CD4-positive, alpha-beta T cell (primary cell): ENCODE measurements at regions not wholly inside any gene's neighbourhood (a gene's known extent, or its start where the extent isn't known, plus 50 kb on each side); places are given as distances from the start of the nearest gene placed in this dataset.

Source experiments
- ATAC-seq: fragments of 200-7000 bp; cut with Tn5 transposase; one replicate; pipeline ENCODE4 v1.10.0; 2022; ENCODE audit warnings: mild to moderate bottlenecking; ENCODE audit not compliant: poor library complexity
- CTCF ChIA-PET: fragments of 350-600 bp; sonication (Branson Sonifier 250); formaldehyde crosslinking; loops from one replicate; lab custom pipeline; 2021; ENCODE audit warnings: antibody characterized with exemption, inconsistent platforms; lab: Charles Lee
- POLR2A ChIA-PET: fragments of 350-600 bp; sonication (Branson Sonifier 250); formaldehyde crosslinking; loops from one replicate; lab custom pipeline; 2021; ENCODE audit warnings: antibody characterized with exemption, inconsistent platforms; lab: Charles Lee
- DNase-seq, 14 experiments: peaks; one replicate each; pipeline ENCODE4 v3.0.0-alpha.2; 2013 to 2020; ENCODE audit warnings: mixed read lengths in 2 of 14
- H3K27ac ChIP-seq, 2 donors: one replicate each; pipeline versions ENCODE4 v1.5.1 to v1.7.0; 2013; ENCODE audit warnings: low read length in 2 of 2, low read depth in 1 of 2, mild to moderate bottlenecking in 1 of 2
- H3K27me3 ChIP-seq, 2 experiments: 1 replicate in 1 of 2; 2 replicates in 1 of 2; pipeline versions ENCODE4 v1.6.1 to v1.7.0; 2013; ENCODE audit warnings: low read length in 2 of 2, control low read depth in 1 of 2, mild to moderate bottlenecking in 1 of 2, moderate library complexity in 1 of 2; ENCODE audit not compliant: insufficient read depth in 2 of 2, control insufficient read depth in 1 of 2
- H3K36me3 ChIP-seq: one replicate; pipeline ENCODE4 v1.6.1; 2013; ENCODE audit warnings: low read length, control low read depth; ENCODE audit not compliant: insufficient read depth
- H3K4me1 ChIP-seq: one replicate; pipeline ENCODE4 v1.6.1; 2013; ENCODE audit warnings: low read length, control low read depth; ENCODE audit not compliant: insufficient read depth
- H3K4me3 ChIP-seq: one replicate; pipeline ENCODE4 v1.5.1; 2013; ENCODE audit warnings: mild to moderate bottlenecking, low read length, moderate library complexity
- H3K9me3 ChIP-seq, 2 experiments: 1 replicate in 1 of 2; 2 replicates in 1 of 2; pipeline versions ENCODE4 v1.6.1 to v1.7.0; 2013; ENCODE audit warnings: low read length in 2 of 2, mild to moderate bottlenecking in 2 of 2, control low read depth in 1 of 2, moderate library complexity in 1 of 2; ENCODE audit not compliant: control insufficient read depth in 1 of 2, insufficient read depth in 1 of 2
- H3K27ac Mint-ChIP-seq: one replicate; pipeline ENCODE4 v1.8.0; 2020; ENCODE audit warnings: mixed read lengths
- H3K27me3 Mint-ChIP-seq: one replicate; pipeline ENCODE4 v1.8.0; 2021; ENCODE audit warnings: mixed read lengths
- H3K36me3 Mint-ChIP-seq: one replicate; pipeline ENCODE4 v1.8.0; 2021; ENCODE audit warnings: low read depth, mixed read lengths
- H3K4me1 Mint-ChIP-seq: one replicate; pipeline ENCODE4 v1.8.0; 2021; ENCODE audit warnings: low read depth, mixed read lengths
- H3K4me3 Mint-ChIP-seq: one replicate; pipeline ENCODE4 v1.8.0; 2020; ENCODE audit warnings: mild to moderate bottlenecking, mixed read lengths
- H3K9me3 Mint-ChIP-seq: one replicate; pipeline ENCODE4 v1.8.0; 2020; ENCODE audit warnings: mixed read lengths
- intact Hi-C, 2 experiments: fragments of 100-400 bp; cut with DNase I in 1 of 2; cut with micrococcal nuclease in 1 of 2; formaldehyde crosslinking; loops; one replicate each; pipeline versions ENCODE4 v1.15.1 to v1.9.0; 2023 to 2025; cut with DNase I, micrococcal nuclease
- TF ChIP-seq, protein P1 (sequence below): fragments of 200-600 bp; IDR thresholded peaks from one replicate; pipeline ENCODE4 v1.8.0; 2022; ENCODE audit warnings: antibody characterized with exemption, mild to moderate bottlenecking

DNA sequence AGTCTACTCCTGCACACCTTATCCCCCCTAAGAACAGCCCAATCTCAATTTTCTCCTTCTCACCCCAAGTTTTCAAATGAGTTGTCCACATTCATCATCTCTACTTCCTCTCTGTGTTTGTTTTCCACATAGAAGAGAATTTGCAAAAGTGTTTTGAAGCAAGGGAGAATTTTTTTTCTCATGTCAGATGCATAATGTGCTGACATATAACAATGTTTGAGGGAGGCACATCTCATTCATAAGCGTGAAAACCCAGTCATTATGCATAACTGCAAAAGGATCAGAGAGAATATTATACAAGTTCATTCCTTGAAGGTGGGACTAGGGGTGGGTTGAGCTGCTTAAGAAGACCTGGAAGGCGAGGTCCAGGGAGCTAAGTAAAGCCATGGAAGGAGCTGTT lies 80.8 kb upstream of the SLC1A4 start:
- Histone ChIP-seq H3K4me1 (peaks cover 3% of the 10 kb centered on the region), H3K36me3 (no peaks in the 10 kb centered on the region), H3K27ac (no peak overlapping the region), H3K27me3 (no peaks in the 10 kb centered on the region), H3K9me3 (no peaks in the 10 kb centered on the region), H3K4me3 (no peak overlapping the region)
- no peak for ATAC-seq
- Mint-ChIP-seq H3K4me3 (no peak overlapping the region), H3K27ac (no peak overlapping the region), H3K9me3 (no peaks in the 10 kb centered on the region), H3K27me3 (no peaks in the 10 kb centered on the region), H3K36me3 (no peaks in the 10 kb centered on the region), H3K4me1 (peaks cover 6% of the 10 kb centered on the region)
- ChIA-PET CTCF (interaction anchor here (0.6 to 0.7 kb wide), 2 partner anchors 10 to 893 kb away, joined by 3 read pairs; no protein-coding TSS in a partner anchor), POLR2A (no interaction called here)
- intact Hi-C loops = no loop called here
- no peak for DNase-seq
- TF ChIP-seq, protein P1, sequence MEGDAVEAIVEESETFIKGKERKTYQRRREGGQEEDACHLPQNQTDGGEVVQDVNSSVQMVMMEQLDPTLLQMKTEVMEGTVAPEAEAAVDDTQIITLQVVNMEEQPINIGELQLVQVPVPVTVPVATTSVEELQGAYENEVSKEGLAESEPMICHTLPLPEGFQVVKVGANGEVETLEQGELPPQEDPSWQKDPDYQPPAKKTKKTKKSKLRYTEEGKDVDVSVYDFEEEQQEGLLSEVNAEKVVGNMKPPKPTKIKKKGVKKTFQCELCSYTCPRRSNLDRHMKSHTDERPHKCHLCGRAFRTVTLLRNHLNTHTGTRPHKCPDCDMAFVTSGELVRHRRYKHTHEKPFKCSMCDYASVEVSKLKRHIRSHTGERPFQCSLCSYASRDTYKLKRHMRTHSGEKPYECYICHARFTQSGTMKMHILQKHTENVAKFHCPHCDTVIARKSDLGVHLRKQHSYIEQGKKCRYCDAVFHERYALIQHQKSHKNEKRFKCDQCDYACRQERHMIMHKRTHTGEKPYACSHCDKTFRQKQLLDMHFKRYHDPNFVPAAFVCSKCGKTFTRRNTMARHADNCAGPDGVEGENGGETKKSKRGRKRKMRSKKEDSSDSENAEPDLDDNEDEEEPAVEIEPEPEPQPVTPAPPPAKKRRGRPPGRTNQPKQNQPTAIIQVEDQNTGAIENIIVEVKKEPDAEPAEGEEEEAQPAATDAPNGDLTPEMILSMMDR = no peak

DNA sequence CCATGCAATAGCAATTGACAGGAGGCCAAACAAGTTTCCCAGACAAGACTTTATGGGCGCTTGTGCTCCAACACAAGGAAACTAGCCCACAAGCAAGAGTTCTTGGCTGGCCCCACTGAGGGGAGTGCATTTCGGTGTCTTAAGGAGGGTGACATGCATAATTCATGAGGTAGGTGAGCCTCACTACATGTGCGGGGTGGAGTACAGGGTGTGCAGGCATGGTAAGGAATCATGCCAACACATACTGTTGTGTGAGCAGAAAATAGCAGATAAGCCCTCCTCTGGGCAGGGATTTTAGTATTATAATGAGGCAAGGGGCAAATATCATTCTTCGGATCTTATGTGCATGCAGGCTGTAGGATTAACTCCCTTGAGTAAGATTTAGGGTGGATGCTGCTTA lies 78.7 kb upstream of the SLC1A4 start:
- DNase-seq = no peak
- Mint-ChIP-seq H3K4me3 (no peak overlapping the region), H3K27me3 (no peaks in the 10 kb centered on the region), H3K9me3 (no peaks in the 10 kb centered on the region), H3K36me3 (no peaks in the 10 kb centered on the region), H3K27ac (no peak overlapping the region), H3K4me1 (peaks cover 6% of the 10 kb centered on the region)
- TF ChIP-seq, protein P1 = no peak
- POLR2A ChIA-PET = no interaction called here
- intact Hi-C loops = no loop called here
- Histone ChIP-seq H3K4me1 (peaks cover 3% of the 10 kb centered on the region), H3K4me3 (no peak overlapping the region), H3K27ac (no peak overlapping the region), H3K9me3 (no peaks in the 10 kb centered on the region), H3K36me3 (no peaks in the 10 kb centered on the region), H3K27me3 (no peaks in the 10 kb centered on the region)
- CTCF ChIA-PET = no interaction called here
- no peak for ATAC-seq

DNA sequence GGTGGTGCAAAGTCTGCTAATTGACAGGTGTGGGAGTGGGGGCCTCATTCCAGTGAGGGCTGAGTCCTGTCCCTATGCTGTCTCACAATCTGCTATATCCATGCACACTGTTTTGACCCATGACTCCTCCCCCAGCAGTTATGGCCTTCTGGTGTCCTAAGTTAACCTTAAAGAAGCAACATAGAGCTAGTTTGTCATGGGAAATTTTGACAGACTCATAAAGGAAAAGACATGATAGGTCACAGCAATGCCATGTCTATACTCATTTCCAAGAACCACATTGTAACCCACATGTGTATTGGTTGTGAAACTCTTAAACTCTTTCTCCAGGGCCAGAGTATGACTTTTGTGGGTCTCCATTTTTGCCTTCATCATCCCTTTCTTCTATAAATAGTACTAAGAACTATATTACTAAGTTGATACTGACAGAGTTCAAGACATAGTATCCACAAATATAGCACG lies 78.2 kb upstream of the SLC1A4 start:
- DNase-seq = no peak
- H3K27me3 Mint-ChIP-seq = no peaks in the 10 kb centered on the region
- Histone ChIP-seq H3K4me1 (peaks cover 3% of the 10 kb centered on the region), H3K36me3 (no peaks in the 10 kb centered on the region), H3K27me3 (no peaks in the 10 kb centered on the region), H3K27ac (no peak overlapping the region), H3K9me3 (no peaks in the 10 kb centered on the region), H3K4me3 (no peak overlapping the region)
- H3K36me3 Mint-ChIP-seq = no peaks in the 10 kb centered on the region
- TF ChIP-seq, protein P1 = no peak
- H3K4me3 Mint-ChIP-seq = no peak overlapping the region
- ChIA-PET CTCF (no interaction called here), POLR2A (no interaction called here)
- no peak for ATAC-seq
- no peaks in the 10 kb centered on the region for H3K9me3 Mint-ChIP-seq
- peaks cover 6% of the 10 kb centered on the region for H3K4me1 Mint-ChIP-seq
- intact Hi-C loops = no loop called here
- H3K27ac Mint-ChIP-seq = no peak overlapping the region
